IPS DF 6.9 (cell line): ENCODE measurements at regions not wholly inside any gene's neighbourhood (a gene's known extent, or its start where the extent isn't known, plus 50 kb on each side); places are given as distances from the start of the nearest gene placed in this dataset.

Experiments
- DNase-seq: peaks from one replicate; pipeline ENCODE4 v3.0.0-alpha.2; 2013; ENCODE audit warnings: low read depth, low spot score
- H3K27ac ChIP-seq: one replicate; pipeline ENCODE4 v1.5.1; 2013; ENCODE audit warnings: low read length, control low read depth
- H3K27me3 ChIP-seq: 2 replicates; pipeline ENCODE4 v1.6.1; 2013; ENCODE audit warnings: mild to moderate bottlenecking, low read length; ENCODE audit not compliant: control insufficient read depth, insufficient read depth
- H3K36me3 ChIP-seq: 2 replicates; pipeline ENCODE4 v1.6.1; 2013; ENCODE audit warnings: low read length; ENCODE audit not compliant: control insufficient read depth, insufficient read depth
- H3K4me1 ChIP-seq: 2 replicates; pipeline ENCODE4 v1.6.1; 2013; ENCODE audit warnings: low read length; ENCODE audit not compliant: control insufficient read depth, insufficient read depth
- H3K4me3 ChIP-seq: 2 replicates; pipeline ENCODE4 v1.5.1; 2013; ENCODE audit warnings: mild to moderate bottlenecking, low read length
- H3K9me3 ChIP-seq: 2 replicates; pipeline ENCODE4 v1.6.1; 2013; ENCODE audit warnings: low read length, inconsistent platforms; ENCODE audit not compliant: control insufficient read depth, insufficient read depth
- WGBS: extraction: QIAGEN DNeasy Blood & Tissue Kit; methylation state at CpG from one replicate; pipeline ENCODE4 v1.1.7; 2013; ENCODE audit warnings: mixed read lengths, missing lambda C conversion rate; ENCODE audit not compliant: insufficient read length, insufficient coverage; 5-methylcytosine and 5-hydroxymethylcytosine counted together

DNA sequence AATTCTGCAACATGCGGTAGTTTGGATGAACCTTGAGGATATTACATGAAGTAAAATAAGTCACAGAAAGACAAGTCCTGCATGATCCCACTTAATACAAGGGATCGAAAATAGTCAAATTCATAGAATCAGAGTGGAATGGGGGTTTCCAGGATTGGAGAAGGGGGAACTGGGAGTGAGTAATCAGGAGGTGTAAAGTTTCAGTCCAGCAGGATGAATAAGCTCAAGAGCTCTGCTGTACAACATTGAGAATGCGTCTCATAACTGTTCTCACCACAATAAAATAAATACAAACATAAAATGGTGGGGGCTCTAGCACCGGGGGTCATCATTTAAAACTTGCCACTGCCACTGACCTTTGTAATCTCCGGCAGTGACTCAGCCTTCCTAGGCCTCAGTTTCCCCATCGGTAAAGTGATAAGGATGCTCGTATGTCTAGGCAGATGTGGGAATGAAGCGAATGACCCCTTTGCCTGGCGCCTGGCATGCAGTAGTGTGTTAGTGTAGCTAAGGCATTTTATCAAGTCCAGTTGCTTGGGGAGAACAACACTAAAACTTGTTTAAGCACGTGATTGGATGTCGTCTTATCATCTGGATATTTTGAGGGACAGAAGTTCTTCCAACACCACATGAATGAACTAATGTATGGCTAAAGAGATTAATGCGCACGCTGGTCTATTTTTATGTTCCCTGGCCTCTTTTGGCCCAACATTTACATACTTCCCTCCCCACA, 421.1 kb downstream of the QKI start:
- no CpG with 5 or more reads among the region's 13 CpGs for WGBS
- DNase-seq: no peak
- no peaks in the 10 kb centered on the region for H3K36me3 ChIP-seq
- H3K27ac ChIP-seq: no peak overlapping the region
- no peaks in the 10 kb centered on the region for H3K27me3 ChIP-seq
- no peaks in the 10 kb centered on the region for H3K9me3 ChIP-seq
- H3K4me3 ChIP-seq: no peak overlapping the region
- H3K4me1 ChIP-seq: no peaks in the 10 kb centered on the region

DNA sequence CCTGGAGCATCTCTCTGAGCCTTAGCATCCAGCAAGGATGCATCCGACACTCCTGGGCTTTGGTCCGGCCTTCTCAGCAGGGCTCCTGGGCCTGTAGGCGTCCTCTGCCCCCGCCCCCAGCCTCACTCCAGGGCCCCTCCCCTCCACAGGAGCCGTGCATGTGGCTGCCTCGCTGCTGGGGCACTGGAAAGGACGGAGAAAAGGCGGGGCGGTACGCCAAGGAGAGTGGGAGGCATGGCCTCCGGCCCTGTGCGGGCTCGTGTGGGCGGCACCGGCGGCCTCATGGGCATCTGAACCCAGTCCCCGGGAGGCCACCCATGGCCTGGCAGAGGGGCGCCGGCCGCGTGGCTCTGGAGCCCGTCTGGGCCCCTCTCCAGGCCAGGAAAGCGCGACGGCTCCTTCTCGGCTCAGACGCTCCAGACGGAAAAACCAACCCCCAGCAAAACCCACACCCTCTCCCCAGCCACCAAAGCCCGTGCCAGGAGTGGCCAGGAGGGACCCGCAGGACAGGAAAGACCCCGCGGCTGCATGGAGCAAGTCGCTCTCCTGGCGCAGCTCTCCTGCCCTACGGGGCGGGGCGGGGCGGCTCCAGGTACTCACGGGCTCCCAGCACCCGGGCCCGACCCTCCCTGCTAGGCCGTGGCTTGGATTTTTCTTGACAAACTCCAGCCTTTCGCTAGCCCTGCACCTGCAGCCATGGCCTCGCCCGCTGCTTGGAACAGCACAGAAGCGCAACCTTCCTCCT, 419.9 kb downstream of the QKI start:
- H3K27me3 ChIP-seq: no peaks in the 10 kb centered on the region
- DNase-seq: no peak
- H3K9me3 ChIP-seq: no peaks in the 10 kb centered on the region
- H3K27ac ChIP-seq: no peak overlapping the region
- no peaks in the 10 kb centered on the region for H3K36me3 ChIP-seq
- H3K4me3 ChIP-seq: no peak overlapping the region
- no CpG with 5 or more reads among the region's 46 CpGs for WGBS
- no peaks in the 10 kb centered on the region for H3K4me1 ChIP-seq

DNA sequence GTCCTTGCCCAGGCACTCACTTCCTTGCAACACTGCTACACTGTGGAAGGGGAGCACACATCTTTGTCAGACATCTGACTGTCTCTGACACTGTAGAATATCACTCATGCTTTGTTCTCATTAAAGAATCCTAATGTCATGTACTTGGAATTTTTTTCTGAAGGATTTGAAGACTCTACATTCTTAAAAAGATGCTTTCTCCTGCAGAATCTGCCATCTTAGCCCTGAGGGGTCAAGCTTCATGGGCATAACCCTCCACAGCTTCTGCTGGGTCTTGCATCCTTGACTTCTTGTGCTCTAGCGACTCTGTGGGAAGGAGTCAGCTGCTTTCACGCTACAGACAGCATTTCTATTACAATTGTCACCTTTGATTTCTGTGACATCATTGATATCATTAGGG, 417.2 kb downstream of the QKI start:
- H3K4me3 ChIP-seq: no peak overlapping the region
- WGBS: no CpG with 5 or more reads among the region's 2 CpGs
- H3K9me3 ChIP-seq: no peaks in the 10 kb centered on the region
- H3K27me3 ChIP-seq: no peaks in the 10 kb centered on the region
- no peaks in the 10 kb centered on the region for H3K4me1 ChIP-seq
- no peak overlapping the region for H3K27ac ChIP-seq
- DNase-seq: no peak
- H3K36me3 ChIP-seq: no peaks in the 10 kb centered on the region

DNA sequence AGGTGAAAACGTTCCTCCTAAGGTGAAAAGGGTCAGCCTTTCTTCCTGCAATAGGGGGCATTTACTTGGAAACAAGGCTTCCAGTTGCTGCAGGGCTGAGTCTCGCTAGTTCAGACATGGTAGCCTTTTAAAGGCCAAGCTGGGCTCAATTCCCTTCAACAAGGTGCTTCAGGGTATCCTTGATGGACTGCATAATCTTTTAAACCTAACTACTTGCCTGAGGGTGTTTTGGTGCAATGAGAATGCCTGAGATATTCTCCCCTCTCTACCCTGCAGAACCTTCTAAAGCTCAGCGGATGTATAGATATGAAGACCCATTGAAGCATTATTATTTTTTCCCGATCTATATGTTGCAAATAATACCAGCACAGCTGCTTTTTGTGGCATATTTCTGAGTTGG, 416.1 kb downstream of the QKI start:
- Histone ChIP-seq H3K27ac (no peak overlapping the region), H3K36me3 (no peaks in the 10 kb centered on the region), H3K4me3 (no peak overlapping the region), H3K4me1 (no peaks in the 10 kb centered on the region), H3K9me3 (no peaks in the 10 kb centered on the region), H3K27me3 (no peaks in the 10 kb centered on the region)
- DNase-seq: no peak
- WGBS: no CpG with 5 or more reads among the region's 4 CpGs

DNA sequence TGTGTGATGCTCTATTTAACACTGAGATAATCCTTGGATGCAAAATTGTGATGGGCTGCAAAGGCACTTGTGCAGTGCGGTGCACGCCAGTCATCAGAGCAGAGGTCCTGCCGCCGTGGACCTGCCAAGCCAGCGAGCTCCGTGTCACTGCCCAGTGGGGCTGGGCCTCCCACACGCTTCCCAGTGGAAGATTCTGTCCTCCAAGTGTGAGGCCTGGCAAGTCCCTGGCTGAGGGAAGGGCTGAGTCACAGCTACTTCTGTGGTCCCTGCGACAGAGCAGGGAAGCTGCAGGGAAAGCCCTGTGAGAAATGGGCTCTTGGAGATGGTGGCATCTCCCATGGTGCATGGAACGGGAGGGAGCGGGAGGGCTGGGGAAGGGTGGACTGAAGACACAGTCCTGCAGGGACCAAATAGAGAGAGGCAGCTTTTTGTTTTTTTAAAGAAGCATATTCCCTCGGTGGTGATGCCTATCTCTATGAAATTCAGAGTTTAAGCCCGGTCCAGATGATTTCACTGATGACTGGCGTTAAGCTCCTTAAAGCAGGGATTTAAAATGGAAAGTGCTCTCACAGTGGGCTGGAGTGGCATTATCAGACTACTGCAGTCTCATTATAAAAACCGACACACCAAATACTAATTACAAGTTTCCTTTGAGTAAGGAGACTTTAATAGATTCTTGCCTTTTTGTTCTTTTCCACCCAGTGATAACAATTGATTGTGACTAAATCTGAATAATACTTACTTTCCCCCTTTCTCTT, 413.7 kb downstream of the QKI start:
- Histone ChIP-seq H3K9me3 (no peaks in the 10 kb centered on the region), H3K4me1 (no peaks in the 10 kb centered on the region), H3K27ac (no peak overlapping the region), H3K27me3 (no peaks in the 10 kb centered on the region), H3K36me3 (no peaks in the 10 kb centered on the region), H3K4me3 (no peak overlapping the region)
- WGBS: no CpG with 5 or more reads among the region's 14 CpGs
- DNase-seq: no peak

DNA sequence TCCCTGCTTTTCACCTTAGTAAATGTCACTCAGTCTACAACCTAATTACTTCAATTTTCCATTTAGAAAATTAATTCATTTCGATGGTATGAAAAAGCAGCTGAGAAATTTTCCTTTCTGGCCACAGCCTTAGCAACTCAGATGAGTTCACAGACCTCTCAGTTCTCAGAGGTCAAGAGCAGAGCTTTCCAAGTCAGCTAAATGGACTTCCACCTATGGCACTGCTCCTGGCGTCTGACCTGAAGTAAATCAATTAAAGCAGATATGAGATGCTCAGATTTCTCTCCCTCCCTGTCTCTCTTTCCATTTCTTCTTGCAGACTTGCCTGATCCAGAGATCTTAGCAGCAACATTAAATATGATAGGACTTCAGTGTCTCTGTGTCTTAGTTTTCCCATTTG, 412.6 kb downstream of the QKI start:
- no peak overlapping the region for H3K27ac ChIP-seq
- H3K36me3 ChIP-seq: no peaks in the 10 kb centered on the region
- no CpG with 5 or more reads among the region's 2 CpGs for WGBS
- no peaks in the 10 kb centered on the region for H3K27me3 ChIP-seq
- no peaks in the 10 kb centered on the region for H3K9me3 ChIP-seq
- H3K4me1 ChIP-seq: no peaks in the 10 kb centered on the region
- H3K4me3 ChIP-seq: no peak overlapping the region
- DNase-seq: no peak

DNA sequence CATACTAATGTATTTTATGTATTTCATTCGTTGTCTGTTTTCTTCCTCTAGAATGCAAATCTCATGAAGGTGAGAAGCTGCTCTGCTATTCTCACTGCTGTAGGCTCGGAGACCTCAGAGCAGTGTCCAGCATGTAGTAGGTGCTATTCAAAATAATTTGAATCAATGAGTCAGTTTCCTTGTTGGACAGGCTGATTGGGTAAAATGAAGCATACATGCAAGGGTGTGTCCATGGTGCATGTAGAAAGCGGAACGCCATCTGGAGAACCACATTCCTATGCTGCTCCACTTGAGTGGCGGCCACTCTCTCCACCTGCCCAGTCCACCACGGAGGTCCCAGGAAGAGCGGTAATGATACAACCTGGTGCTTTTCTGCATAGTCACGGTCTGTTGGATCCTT, 412.1 kb downstream of the QKI start:
- H3K4me3 ChIP-seq: no peak overlapping the region
- H3K36me3 ChIP-seq: no peaks in the 10 kb centered on the region
- DNase-seq: no peak
- H3K4me1 ChIP-seq: no peaks in the 10 kb centered on the region
- H3K27ac ChIP-seq: no peak overlapping the region
- H3K27me3 ChIP-seq: no peaks in the 10 kb centered on the region
- WGBS: no CpG with 5 or more reads among the region's 8 CpGs
- H3K9me3 ChIP-seq: no peaks in the 10 kb centered on the region

DNA sequence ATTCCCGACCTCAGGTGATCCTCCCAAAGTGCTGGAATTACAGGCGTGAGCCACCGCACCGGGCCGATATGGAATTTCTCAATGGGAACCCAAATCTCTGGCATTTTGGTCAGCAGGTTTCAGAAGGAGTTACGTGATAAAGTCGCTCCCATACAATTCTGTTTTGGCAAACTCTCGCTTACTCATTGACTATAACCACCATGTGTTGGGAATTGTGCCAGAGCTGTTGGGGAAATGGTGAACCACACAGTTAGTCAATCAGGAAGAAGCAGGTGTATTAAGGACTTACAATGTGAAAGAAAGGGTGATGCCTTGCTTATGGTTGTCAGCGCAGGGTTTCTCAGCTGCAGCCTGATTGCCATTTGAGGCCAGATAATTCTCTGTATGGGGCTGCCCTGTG, 410.5 kb downstream of the QKI start:
- no CpG with 5 or more reads among the region's 9 CpGs for WGBS
- no peaks in the 10 kb centered on the region for H3K36me3 ChIP-seq
- no peak for DNase-seq
- H3K27me3 ChIP-seq: no peaks in the 10 kb centered on the region
- H3K27ac ChIP-seq: no peak overlapping the region
- no peak overlapping the region for H3K4me3 ChIP-seq
- H3K9me3 ChIP-seq: no peaks in the 10 kb centered on the region
- H3K4me1 ChIP-seq: no peaks in the 10 kb centered on the region

DNA sequence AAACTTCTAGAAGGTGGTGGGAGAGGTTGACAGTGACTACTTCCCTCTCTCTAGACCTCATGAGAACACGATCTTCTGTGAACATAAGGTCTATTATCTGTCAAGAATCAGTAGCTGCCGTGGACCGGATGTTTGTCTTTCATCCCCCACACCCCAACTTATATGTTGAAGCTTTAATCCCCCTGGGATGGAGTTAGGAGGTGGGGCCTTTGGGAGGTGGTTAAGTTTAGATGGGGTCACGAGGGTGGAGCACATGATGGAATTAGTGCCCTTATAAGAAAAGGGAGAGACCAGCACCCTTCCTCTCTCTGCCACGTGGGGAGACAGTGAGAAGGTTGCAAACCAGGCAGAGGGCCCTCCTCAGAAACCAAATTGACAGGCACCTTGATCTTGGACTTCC, 409.1 kb downstream of the QKI start:
- Histone ChIP-seq H3K27me3 (no peaks in the 10 kb centered on the region), H3K27ac (no peak overlapping the region), H3K36me3 (no peaks in the 10 kb centered on the region), H3K4me3 (no peak overlapping the region), H3K9me3 (no peaks in the 10 kb centered on the region), H3K4me1 (no peaks in the 10 kb centered on the region; the same call in 1 of the 2 replicates)
- no CpG with 5 or more reads among the region's 5 CpGs for WGBS
- no peak for DNase-seq

DNA sequence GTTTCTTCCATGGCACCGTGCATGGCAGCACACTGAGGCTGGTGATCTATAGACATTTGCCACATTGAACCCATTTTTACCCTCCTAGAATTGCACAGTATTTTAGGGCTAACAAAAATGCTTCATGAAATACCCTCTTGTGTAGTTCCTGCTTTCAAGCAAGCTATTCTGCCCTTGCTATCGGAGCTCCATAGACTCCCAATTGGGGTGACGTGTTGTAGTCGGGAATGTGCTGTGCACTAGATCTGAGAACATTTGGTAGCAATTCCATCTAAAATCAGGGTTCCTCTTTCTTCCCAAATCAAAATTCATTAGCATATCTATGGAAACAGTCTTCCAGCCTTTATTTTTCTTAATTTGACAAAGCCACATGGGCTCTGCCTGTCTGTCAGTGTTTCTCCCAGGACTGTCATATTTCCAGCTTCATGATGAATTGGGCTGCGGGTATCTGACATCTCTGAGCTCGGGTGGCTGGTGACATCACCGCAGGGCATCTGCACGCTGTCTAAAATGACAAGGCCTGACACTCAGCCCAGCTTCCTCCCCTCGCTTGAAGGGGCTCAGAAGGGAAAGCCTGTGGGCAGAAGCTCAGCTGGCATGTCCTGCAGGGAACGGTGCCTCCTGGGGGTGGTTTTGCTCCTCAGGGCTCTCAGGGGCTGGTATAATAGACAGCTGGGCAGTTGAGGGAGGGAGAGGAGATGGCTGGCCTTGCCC, 406.4 kb downstream of the QKI start:
- Histone ChIP-seq H3K4me3 (no peak overlapping the region), H3K4me1 (no peaks in the 10 kb centered on the region; the same call in 1 of the 2 replicates), H3K27me3 (no peaks in the 10 kb centered on the region), H3K9me3 (no peaks in the 10 kb centered on the region), H3K36me3 (no peaks in the 10 kb centered on the region), H3K27ac (no peak overlapping the region)
- no CpG with 5 or more reads among the region's 10 CpGs for WGBS
- DNase-seq: no peak
